ENCODE measurements at regions not wholly inside any gene's neighbourhood (a gene's known extent, or its start where the extent isn't known, plus 50 kb on each side); places are given as distances from the start of the nearest gene placed in this dataset.

DNA sequence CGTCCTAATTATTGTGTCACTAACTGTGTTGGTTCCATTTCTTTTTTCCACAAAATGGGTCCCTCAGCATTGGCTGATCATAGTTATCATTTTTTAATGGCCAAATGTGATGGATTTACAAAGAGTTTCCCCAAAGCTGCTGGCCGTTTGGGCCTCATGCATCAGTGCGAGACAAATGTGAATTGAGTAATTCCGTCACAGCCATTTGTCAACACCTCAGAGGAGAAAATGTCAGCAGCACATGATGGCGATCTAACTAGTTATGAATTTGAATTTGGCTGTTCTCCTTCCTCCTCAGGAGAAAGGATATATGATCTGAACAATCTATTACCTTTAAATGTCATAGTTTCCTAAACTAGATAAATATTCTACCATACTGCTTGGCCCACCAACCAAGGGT is 54.9 kb upstream of the SP3 start:
- TF ChIP-seq, protein P1, sequence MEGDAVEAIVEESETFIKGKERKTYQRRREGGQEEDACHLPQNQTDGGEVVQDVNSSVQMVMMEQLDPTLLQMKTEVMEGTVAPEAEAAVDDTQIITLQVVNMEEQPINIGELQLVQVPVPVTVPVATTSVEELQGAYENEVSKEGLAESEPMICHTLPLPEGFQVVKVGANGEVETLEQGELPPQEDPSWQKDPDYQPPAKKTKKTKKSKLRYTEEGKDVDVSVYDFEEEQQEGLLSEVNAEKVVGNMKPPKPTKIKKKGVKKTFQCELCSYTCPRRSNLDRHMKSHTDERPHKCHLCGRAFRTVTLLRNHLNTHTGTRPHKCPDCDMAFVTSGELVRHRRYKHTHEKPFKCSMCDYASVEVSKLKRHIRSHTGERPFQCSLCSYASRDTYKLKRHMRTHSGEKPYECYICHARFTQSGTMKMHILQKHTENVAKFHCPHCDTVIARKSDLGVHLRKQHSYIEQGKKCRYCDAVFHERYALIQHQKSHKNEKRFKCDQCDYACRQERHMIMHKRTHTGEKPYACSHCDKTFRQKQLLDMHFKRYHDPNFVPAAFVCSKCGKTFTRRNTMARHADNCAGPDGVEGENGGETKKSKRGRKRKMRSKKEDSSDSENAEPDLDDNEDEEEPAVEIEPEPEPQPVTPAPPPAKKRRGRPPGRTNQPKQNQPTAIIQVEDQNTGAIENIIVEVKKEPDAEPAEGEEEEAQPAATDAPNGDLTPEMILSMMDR (IDR thresholded peaks at IDR 0.05), result no peak
- TF ChIP-seq POLR2A (IDR thresholded peaks at IDR 0.05), result no peak

All from testis (tissue), 2 donors.